GM18907 (cell line): ENCODE measurements at regions not wholly inside any gene's neighbourhood (a gene's known extent, or its start where the extent isn't known, plus 50 kb on each side); places are given as distances from the start of the nearest gene placed in this dataset.

ENCODE experiments used
- ATAC-seq: cut with Tn5 transposase; IDR thresholded peaks from one replicate; pipeline ENCODE4 v1.9.1; 2021; ENCODE audit warnings: mild to moderate bottlenecking, moderate library complexity; ENCODE audit not compliant: unreplicated experiment

- ATAC-seq, result no peak
Observed at GRCh38 chr3:76754247-76754646, 285.7 kb upstream of the ROBO2 start.

DNA sequence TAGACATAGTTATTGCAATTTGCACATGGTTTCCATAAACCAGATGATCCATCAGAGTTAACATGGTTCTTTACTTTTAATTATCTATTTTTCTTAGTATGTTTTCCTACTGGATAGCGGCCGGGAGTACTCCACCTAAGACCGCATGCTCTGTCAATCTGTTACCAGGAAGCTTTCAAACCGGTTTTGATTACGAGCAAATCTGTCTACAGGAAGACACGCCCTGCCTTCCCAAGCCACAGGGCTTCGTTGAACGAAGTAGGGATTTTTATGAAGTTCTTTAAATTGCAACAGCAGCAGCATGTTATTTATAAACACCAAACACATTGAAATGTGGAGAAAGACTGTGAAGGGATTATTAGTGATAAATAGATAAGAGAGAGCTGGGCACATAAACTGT lies 283.3 kb upstream of the ROBO2 start:
- no peak for ATAC-seq

DNA sequence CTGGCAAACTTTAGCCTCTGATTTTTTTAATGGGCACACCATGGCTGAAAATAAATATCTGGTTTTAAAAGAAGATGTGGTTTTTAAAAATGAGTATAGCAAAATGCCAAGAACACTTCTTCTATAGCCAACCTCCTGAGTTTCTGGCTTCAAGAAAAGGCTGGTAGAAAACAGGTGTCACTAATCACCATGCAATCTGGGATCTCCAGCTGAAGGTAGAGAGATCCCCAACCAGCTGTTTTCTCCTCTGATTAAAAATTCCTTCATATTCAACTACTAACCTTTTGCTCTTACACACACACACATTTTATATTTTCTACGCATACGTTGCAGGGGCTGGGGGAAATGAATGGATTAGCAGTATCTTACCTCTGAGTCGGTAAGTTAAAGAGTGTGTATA lies 279.6 kb upstream of the ROBO2 start:
- no peak for ATAC-seq

GRCh38 chr3:76765511-76765910 lies 274.4 kb upstream of the ROBO2 start:
- ATAC-seq, result no peak

- ATAC-seq, result no peak
Observed at GRCh38 chr3:76768912-76769311, 271.0 kb upstream of the ROBO2 start.

- no peak for ATAC-seq
Observed at GRCh38 chr3:76776927-76777326, 263.0 kb upstream of the ROBO2 start.

DNA sequence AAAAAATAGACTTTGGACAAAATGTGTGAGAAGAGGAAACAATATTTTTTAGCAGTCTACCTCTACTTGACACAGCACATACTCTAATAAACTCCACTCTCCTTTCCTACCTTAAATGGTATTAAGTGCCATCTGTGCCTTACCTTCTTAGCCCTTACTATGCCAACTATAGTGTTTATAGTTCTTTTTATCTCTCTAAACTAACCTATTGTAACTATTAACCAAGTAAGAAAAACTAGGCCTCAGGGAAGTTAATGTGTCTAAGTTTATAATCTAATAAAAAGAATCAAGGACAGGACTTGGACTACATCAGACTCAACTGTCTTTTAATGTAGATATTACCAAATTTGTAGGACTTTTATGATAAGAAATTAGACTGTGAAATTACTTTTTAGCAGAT lies 251.7 kb upstream of the ROBO2 start:
- ATAC-seq, result no peak

- ATAC-seq, result no peak
Observed at GRCh38 chr3:76789237-76789636, 250.7 kb upstream of the ROBO2 start.

DNA sequence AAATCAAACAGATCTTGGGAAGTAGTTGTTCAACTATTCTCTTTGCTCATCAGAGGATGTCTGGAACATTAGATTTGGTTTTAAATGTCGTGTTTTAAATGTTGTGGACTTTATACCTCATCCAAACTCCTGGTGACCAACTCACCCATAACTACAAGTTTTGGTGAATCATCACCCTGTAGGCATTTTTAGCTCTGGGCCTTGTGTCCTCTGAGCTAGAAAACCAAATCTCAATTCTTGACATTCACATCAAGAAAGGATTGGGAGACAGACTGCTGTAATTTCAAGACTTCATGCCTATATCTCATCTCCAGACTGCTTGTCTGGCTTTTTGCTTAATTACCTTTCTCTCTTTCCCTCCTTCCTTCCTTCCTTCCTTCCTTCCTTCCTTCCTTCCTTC lies 228.5 kb upstream of the ROBO2 start:
- no peak for ATAC-seq

DNA sequence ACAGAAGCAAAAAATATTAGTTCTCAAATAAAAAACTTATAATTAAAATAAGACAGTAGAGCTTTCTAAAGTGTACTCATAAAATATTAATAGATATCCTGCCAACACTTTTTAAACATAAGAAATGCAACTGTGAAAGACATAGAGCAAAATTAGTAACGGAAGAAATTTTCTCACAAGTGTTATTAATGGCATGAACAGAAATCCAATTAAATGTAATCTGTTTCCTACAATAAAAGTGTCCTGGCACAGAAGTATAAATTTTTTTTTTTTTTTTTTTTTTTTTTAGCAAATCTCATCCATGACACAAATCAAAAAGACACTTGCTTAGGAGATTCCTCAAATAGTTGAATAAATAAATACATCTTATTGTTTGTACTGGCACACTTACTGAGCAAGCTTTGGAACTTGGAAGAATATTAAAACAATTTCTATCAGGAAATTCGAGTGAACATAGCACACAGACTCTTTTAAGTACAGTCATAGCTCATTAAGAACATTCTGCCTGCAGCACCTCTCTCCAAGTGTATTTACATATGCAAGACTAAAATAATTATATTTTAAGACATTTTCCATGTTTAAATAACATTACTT lies 227.2 kb upstream of the ROBO2 start:
- no peak for ATAC-seq

- ATAC-seq, result no peak
Observed at GRCh38 chr3:76815561-76815960, 224.3 kb upstream of the ROBO2 start.

DNA sequence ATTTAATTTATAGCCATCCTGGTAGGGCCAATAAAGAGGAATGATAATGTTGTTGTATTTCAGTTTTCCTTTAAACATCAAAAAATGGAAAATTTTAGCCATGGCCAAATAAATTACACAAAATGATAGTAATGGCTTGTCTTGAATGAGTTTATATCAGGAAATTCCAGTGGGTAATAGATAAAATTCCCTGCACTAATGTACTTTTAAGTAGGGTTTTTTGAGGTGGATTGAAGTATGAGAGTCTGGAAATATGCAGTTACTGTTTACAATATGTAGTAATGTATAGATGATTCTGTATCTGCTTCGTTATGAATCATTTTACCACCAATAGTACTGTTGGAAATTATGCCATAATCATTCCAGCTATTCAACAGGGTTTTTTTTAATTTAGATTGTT lies 219.4 kb upstream of the ROBO2 start:
- no peak for ATAC-seq

- ATAC-seq, result no peak
Observed at GRCh38 chr3:76824658-76825240, 215.2 kb upstream of the ROBO2 start.

- ATAC-seq, result no peak
Observed at GRCh38 chr3:76826861-76827260, 213.0 kb upstream of the ROBO2 start.

DNA sequence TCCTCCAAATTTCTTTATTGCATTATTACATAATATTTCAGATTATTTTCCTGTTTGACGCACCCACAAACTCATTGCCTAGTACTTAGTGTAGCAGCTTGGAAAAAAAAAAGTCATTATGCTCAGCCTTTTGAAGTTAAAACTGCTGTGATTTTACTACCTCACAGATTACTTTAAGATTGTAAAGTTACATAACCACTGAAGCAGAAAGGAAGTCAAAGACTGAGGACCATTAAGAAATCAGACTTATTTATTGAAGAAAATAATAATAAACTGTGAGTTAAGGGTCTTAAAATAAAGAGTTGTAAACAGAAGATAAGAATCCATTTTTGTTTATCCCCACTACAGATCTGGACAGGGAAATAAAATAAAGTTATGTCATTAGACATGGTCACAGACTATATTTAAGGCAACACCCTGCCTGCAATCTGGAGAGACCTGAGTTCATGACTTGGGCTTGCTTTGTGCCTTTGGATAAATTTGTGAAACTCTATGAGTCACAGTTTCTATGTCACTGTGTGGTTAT lies 212.1 kb upstream of the ROBO2 start:
- no peak for ATAC-seq

DNA sequence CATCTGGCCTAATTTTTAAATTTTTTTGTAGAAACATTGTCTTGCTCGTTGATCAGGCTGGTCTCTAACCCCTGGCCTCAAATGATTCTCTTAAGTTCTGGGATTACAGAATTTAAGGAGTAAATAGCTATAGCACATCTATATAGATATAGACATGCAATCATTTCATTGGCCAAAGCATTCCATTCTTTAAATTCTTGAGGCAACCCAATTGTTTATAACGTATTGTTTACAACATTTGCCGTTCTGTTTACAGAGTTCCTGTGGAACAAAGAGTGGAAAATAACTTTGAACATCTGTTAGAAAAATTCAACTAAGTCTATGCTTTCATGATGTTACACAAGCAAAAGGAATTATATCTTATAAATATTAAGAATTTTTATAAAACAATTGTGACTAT lies 205.2 kb upstream of the ROBO2 start:
- ATAC-seq, result no peak

DNA sequence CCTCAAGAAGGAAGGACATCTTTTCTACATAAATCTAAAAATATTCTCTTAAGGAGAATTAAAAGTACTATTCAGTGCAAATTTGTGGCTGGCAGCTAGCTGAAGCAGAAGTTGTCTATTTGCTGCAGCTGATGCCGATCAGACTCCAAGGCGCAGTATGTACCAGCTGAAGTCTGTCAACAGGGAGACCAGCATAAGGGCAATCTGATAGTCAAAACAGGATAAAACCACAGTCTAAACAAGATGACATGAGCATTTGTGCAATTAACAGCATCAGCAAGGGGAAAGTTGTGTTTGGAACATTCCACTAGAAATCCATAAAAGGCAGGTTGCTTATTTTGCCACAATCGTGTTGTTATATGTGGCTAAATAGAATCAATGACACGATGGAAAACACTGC lies 198.2 kb upstream of the ROBO2 start:
- ATAC-seq, result no peak

- no peak for ATAC-seq
Observed at GRCh38 chr3:76842216-76842615, 197.7 kb upstream of the ROBO2 start.

- ATAC-seq, result no peak
Observed at GRCh38 chr3:76855451-76855850, 184.4 kb upstream of the ROBO2 start.

DNA sequence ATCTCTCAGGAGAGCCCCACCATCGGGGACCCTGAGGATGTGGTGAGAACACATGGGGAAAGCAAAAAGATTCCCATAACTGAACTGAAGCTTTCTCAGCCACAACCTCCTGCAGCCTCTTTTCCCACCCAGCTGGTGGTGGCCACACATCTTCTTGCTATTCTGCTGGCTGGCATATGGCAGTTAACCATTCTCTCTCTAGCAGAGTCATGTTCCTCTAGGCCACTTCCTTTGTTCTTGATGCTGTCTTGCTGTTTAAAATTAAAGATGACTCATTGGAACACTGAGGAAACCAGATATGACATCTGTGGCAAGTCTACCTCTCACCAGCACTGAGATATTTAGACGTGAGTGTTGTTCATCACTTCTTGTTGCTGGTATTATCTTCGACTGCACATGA lies 180.3 kb upstream of the ROBO2 start:
- peak; percentile 81 for ATAC-seq

GRCh38 chr3:76864355-76864754 lies 175.5 kb upstream of the ROBO2 start:
- ATAC-seq, result no peak

DNA sequence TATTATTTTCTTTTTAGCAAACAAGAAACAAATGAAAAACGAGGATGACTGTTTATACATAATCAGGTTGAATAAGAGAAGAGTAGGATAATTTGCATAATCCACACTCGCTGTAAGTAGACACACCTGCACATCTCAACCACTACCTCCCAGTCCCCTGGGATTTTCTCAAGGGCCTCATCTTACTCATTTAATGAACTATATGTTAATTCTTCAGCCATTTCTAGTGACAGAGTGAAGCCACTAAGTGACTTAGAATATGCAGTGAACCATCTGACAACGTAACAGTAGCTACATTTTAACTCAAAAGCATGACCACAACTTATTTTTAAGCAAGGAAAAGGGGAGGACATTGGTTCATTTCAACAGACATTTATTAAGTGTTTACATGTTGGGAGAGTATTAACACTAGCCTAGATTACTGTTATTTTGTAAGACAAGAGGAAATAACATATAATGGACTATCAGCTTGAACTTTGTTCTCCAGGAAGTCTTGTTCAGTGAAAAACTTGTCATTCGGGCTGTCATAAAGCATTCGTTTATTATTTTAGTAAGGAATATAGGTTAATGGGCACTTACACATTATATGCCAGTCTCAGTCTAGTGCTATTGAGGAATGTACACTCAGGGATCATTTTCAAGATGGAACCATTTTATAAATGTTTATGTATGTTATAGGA lies 173.0 kb upstream of the ROBO2 start:
- peak; percentile 89 for ATAC-seq
